ENCODE measurements at regions not wholly inside any gene's neighbourhood (a gene's known extent, or its start where the extent isn't known, plus 50 kb on each side); places are given as distances from the start of the nearest gene placed in this dataset.

DNA sequence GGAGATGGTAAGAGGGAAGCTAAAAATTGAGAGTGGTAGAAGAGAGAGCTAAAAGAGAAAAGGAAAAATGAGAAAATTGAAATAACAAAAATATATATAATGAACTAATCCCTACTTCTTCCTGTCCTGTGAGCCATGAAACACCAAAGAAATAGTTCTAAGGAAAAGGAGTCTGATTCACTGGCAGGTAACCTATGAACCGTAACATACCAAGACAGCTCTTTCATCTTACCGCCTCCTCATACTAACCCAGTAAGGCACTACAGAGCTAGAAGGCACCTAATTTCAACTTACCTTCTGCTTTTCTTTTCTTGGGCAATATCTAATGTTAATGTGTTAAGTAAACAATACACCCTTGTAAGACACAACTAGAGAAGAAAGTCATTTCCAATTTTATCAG lies 297.7 kb upstream of the DIAPH2 start:
- Histone ChIP-seq H3K27ac (ENCODE audit: low read depth, low read length) (no peak overlapping the region), H3K4me3 (ENCODE audit: low read depth, low read length) (no peak overlapping the region), H3K9me3 (ENCODE audit: control insufficient read depth, insufficient read depth, low read length) (no peaks in the 10 kb centered on the region), H3K36me3 (ENCODE audit: control insufficient read depth, insufficient read depth, low read length) (no peaks in the 10 kb centered on the region), H3K27me3 (ENCODE audit: control insufficient read depth, insufficient read depth, low read length) (no peaks in the 10 kb centered on the region), H3K4me1 (ENCODE audit: control insufficient read depth, insufficient read depth, low read length) (no peaks in the 10 kb centered on the region)
- whole genome bisulfite sequencing (ENCODE audit: insufficient coverage): 60% methylated on average over 1 of the region's 2 CpGs
- DNase-seq (ENCODE audit: low read depth in 4 of 6, low spot score in 6 of 6): no peak

DNA sequence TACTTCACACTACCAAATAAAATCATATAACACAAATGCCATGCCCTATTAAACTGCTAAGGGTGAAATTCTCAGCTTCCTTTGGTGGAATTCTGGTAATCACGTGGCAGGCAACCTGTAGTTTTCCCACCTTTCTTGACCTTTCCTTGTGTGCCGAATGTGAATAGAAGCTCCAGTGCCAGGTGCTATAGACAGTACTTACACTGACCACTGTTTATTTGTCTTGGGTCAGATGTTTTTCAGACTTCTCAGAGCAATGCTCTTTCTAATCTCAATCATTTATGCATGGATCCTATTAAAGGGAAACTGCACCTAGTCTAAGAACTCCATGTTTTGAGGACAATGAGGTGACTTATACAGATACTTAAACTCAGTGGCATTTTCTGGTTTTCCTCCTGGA lies 296.8 kb upstream of the DIAPH2 start:
- no peak for DNase-seq (ENCODE audit: low read depth in 4 of 6, low spot score in 6 of 6)
- 17% methylated on average over 1 of the region's 2 CpGs for WGBS (ENCODE audit: insufficient coverage)
- no peaks in the 10 kb centered on the region for H3K36me3 ChIP-seq (ENCODE audit: control insufficient read depth, insufficient read depth, low read length)
- H3K4me3 ChIP-seq (ENCODE audit: low read depth, low read length): no peak overlapping the region
- H3K9me3 ChIP-seq (ENCODE audit: control insufficient read depth, insufficient read depth, low read length): no peaks in the 10 kb centered on the region
- H3K27ac ChIP-seq (ENCODE audit: low read depth, low read length): no peak overlapping the region
- H3K4me1 ChIP-seq (ENCODE audit: control insufficient read depth, insufficient read depth, low read length): no peaks in the 10 kb centered on the region
- peaks cover 2% of the 10 kb centered on the region for H3K27me3 ChIP-seq (ENCODE audit: control insufficient read depth, insufficient read depth, low read length)

DNA sequence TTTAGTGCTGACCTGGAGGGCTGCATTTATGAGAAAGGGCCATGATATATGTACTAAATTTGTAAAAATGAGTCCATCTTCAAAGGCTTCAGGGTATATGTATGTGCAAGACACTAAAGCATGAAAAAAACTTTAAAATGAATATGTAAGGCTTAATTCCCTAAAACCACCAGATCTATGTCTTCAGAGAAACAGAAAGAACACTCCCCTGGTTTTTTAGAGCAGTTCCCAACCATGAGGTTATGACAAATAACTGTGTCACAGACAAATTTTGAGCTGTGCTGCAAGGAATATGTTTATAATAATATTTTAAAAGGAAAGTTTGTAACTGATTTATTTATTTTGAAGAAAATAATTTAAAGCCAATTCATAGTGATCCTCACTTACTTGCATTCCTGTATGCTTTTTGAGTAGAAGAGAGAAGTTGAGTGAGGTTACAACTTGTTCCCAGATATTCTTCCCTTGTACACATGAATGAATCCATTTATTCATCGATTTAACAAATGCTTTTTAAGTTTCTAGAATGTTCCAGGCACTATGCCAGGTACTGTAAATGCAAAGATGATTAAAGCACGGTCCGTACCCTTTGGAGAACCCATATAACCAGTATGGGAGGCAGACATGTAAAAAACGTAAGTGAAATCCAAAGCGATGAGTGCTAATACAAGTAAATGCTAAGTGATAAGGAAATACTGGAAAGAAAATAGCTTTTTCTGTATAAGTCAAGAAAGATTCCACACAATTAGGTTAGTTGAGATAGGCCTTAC lies 295.2 kb upstream of the DIAPH2 start:
- no peaks in the 10 kb centered on the region for H3K9me3 ChIP-seq (ENCODE audit: control insufficient read depth, insufficient read depth, low read length)
- H3K27me3 ChIP-seq (ENCODE audit: control insufficient read depth, insufficient read depth, low read length): peaks cover 2% of the 10 kb centered on the region
- no peaks in the 10 kb centered on the region for H3K36me3 ChIP-seq (ENCODE audit: control insufficient read depth, insufficient read depth, low read length)
- WGBS (ENCODE audit: insufficient coverage): no CpG with 5 or more reads among the region's 5 CpGs
- no peak for DNase-seq (ENCODE audit: low read depth in 4 of 6, low spot score in 6 of 6)
- no peak overlapping the region for H3K27ac ChIP-seq (ENCODE audit: low read depth, low read length)
- H3K4me3 ChIP-seq (ENCODE audit: low read depth, low read length): no peak overlapping the region
- H3K4me1 ChIP-seq (ENCODE audit: control insufficient read depth, insufficient read depth, low read length): no peaks in the 10 kb centered on the region

DNA sequence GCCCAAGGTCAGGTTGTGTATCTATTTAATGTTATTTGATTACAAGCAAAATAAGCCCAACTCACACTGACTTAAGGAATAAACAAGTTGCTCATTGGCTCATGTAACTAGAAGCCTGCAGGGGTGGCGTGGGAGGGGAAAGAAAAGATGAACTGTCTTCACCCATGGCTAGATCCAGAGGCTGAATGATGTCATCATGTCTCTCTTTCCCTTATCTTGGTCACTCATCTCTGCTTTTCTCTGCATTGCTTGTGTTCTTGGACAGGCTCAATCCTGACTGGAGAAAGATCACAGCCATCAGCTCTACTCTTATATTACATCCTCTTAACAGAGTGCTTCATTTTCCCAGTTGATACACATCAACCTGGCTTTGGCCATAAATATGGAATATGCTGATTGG lies 290.0 kb upstream of the DIAPH2 start:
- no peak for DNase-seq (ENCODE audit: low read depth in 4 of 6, low spot score in 6 of 6)
- H3K4me3 ChIP-seq (ENCODE audit: low read depth, low read length): no peak overlapping the region
- H3K27ac ChIP-seq (ENCODE audit: low read depth, low read length): no peak overlapping the region
- H3K9me3 ChIP-seq (ENCODE audit: control insufficient read depth, insufficient read depth, low read length): no peaks in the 10 kb centered on the region
- no CpG with 5 or more reads among the region's 1 CpG for WGBS (ENCODE audit: insufficient coverage)
- no peaks in the 10 kb centered on the region for H3K36me3 ChIP-seq (ENCODE audit: control insufficient read depth, insufficient read depth, low read length)
- H3K4me1 ChIP-seq (ENCODE audit: control insufficient read depth, insufficient read depth, low read length): no peaks in the 10 kb centered on the region
- peaks cover 2% of the 10 kb centered on the region for H3K27me3 ChIP-seq (ENCODE audit: control insufficient read depth, insufficient read depth, low read length)

DNA sequence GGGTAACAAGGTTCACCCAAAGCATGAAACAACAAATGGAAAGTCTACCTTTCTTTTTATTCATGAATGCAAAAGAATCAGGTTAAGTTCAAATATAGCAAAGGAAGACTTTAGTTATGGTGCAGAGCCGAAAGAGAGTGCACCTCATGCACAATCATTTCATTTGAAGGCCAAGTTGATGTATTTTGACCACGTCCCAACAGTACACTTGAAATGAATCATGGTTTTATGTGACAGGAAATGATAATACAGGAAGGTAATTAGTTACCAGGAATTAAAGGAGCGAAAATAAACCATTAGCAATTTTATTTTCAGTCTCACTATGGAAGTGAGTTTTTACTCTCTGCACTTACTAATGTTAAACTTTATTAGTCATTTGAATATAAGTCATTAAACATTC lies 281.2 kb upstream of the DIAPH2 start:
- Histone ChIP-seq H3K4me3 (ENCODE audit: low read depth, low read length) (no peak overlapping the region), H3K27ac (ENCODE audit: low read depth, low read length) (no peak overlapping the region), H3K4me1 (ENCODE audit: control insufficient read depth, insufficient read depth, low read length) (no peaks in the 10 kb centered on the region), H3K9me3 (ENCODE audit: control insufficient read depth, insufficient read depth, low read length) (no peaks in the 10 kb centered on the region), H3K36me3 (ENCODE audit: control insufficient read depth, insufficient read depth, low read length) (no peaks in the 10 kb centered on the region), H3K27me3 (ENCODE audit: control insufficient read depth, insufficient read depth, low read length) (no peaks in the 10 kb centered on the region)
- WGBS (ENCODE audit: insufficient coverage): no CpG with 5 or more reads among the region's 3 CpGs
- DNase-seq (ENCODE audit: low read depth in 4 of 6, low spot score in 6 of 6): no peak

DNA sequence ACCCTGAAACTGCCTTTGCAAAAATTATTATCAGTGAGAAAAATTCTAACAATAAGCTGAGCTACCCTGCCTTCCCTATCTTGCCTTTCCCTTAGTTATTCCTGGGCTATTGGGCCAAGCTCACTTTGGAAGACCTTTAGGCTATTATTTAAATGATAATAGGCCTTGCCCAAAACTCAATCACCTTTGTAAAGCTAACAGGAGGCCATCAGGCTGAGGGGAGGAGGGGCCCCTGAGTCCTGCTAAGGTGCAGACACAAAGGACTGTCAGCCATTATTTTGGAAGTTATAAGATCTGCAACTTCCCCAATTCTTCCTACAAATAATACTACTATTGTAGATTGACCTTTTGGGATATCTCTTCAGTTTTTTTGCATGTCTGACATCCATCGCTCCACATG lies 278.8 kb upstream of the DIAPH2 start:
- H3K27me3 ChIP-seq (ENCODE audit: control insufficient read depth, insufficient read depth, low read length): peaks cover 2% of the 10 kb centered on the region
- no peaks in the 10 kb centered on the region for H3K4me1 ChIP-seq (ENCODE audit: control insufficient read depth, insufficient read depth, low read length)
- no peak for DNase-seq (ENCODE audit: low read depth in 4 of 6, low spot score in 6 of 6)
- peaks cover 1% of the 10 kb centered on the region for H3K9me3 ChIP-seq (ENCODE audit: control insufficient read depth, insufficient read depth, low read length)
- H3K4me3 ChIP-seq (ENCODE audit: low read depth, low read length): no peak overlapping the region
- H3K27ac ChIP-seq (ENCODE audit: low read depth, low read length): no peak overlapping the region
- H3K36me3 ChIP-seq (ENCODE audit: control insufficient read depth, insufficient read depth, low read length): no peaks in the 10 kb centered on the region
- WGBS (ENCODE audit: insufficient coverage): 83% methylated on average over 1 of the region's 1 CpG

DNA sequence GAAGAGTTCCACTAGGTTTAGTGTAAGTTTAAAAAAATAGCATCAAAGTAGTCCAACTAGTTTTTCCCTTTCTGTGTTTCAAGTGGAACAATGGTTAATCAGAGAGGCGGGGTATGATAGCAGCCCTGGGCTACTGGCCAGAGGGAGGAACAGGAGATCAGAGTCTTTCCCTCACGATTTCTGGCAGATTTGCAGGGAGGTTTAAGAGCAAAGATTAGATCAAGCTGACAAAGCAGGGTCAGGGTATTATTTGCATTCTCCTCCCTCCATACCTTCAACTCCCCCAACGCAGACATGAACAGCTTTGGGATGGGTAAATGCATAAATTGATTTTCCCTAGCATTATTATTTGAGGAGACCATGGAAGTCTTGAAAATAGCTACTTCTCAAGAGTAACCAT lies 277.6 kb upstream of the DIAPH2 start:
- Histone ChIP-seq H3K36me3 (ENCODE audit: control insufficient read depth, insufficient read depth, low read length) (no peaks in the 10 kb centered on the region), H3K9me3 (ENCODE audit: control insufficient read depth, insufficient read depth, low read length) (peaks cover 1% of the 10 kb centered on the region), H3K27me3 (ENCODE audit: control insufficient read depth, insufficient read depth, low read length) (peaks cover 2% of the 10 kb centered on the region), H3K4me1 (ENCODE audit: control insufficient read depth, insufficient read depth, low read length) (no peaks in the 10 kb centered on the region), H3K27ac (ENCODE audit: low read depth, low read length) (no peak overlapping the region), H3K4me3 (ENCODE audit: low read depth, low read length) (no peak overlapping the region)
- DNase-seq (ENCODE audit: low read depth in 4 of 6, low spot score in 6 of 6): peak in 1 of 6 donors; percentile 28
- WGBS (ENCODE audit: insufficient coverage): no CpG with 5 or more reads among the region's 3 CpGs

DNA sequence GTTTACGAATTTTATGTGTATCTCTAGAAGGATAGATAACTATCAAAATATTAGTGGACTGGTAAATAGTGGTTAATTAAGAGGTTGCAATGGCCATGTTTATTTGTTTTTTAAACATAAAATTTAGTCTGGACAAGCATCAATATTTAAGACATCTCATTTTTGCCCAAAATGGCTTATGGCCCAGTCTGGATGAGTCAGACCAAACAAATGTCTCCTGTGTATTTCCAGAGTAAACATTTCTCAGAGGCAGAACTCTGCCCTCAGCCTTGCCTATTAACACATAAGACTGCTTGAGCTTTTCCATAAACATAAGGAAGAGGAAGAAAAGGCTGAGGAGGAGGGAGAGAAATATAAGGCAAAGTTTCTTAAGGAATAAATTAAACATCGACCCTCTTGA lies 277.1 kb upstream of the DIAPH2 start:
- peak in 1 of 6 donors; percentile 16 for DNase-seq (ENCODE audit: low read depth in 4 of 6, low spot score in 6 of 6)
- Histone ChIP-seq H3K27ac (ENCODE audit: low read depth, low read length) (no peak overlapping the region), H3K27me3 (ENCODE audit: control insufficient read depth, insufficient read depth, low read length) (peaks cover 2% of the 10 kb centered on the region), H3K9me3 (ENCODE audit: control insufficient read depth, insufficient read depth, low read length) (peaks cover 1% of the 10 kb centered on the region), H3K36me3 (ENCODE audit: control insufficient read depth, insufficient read depth, low read length) (no peaks in the 10 kb centered on the region), H3K4me3 (ENCODE audit: low read depth, low read length) (no peak overlapping the region), H3K4me1 (ENCODE audit: control insufficient read depth, insufficient read depth, low read length) (no peaks in the 10 kb centered on the region)
- WGBS (ENCODE audit: insufficient coverage): no CpG with 5 or more reads among the region's 2 CpGs

DNA sequence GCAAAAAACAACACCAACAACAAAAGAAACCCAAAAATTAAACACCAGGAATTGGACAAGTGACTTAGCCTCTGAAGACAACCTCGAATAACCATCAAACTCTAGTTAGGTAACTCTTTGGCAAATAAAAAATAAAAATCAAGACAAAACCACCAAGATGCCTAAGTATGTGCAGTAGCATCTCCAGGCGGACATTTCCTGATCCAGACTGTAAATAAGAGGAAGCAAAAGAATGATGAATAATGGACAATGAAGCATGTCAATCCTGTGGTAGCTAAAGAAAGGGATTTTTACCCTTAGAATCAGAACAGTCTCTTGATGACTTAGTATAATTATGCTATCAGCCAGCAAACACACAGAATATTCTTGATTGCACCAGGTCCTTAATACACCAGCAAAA lies 276.7 kb upstream of the DIAPH2 start:
- no peak overlapping the region for H3K27ac ChIP-seq (ENCODE audit: low read depth, low read length)
- no peak overlapping the region for H3K4me3 ChIP-seq (ENCODE audit: low read depth, low read length)
- H3K36me3 ChIP-seq (ENCODE audit: control insufficient read depth, insufficient read depth, low read length): no peaks in the 10 kb centered on the region
- H3K4me1 ChIP-seq (ENCODE audit: control insufficient read depth, insufficient read depth, low read length): no peaks in the 10 kb centered on the region
- DNase-seq (ENCODE audit: low read depth in 4 of 6, low spot score in 6 of 6): no peak
- no CpG with 5 or more reads among the region's 2 CpGs for WGBS (ENCODE audit: insufficient coverage)
- H3K9me3 ChIP-seq (ENCODE audit: control insufficient read depth, insufficient read depth, low read length): peaks cover 1% of the 10 kb centered on the region
- H3K27me3 ChIP-seq (ENCODE audit: control insufficient read depth, insufficient read depth, low read length): peaks cover 2% of the 10 kb centered on the region

DNA sequence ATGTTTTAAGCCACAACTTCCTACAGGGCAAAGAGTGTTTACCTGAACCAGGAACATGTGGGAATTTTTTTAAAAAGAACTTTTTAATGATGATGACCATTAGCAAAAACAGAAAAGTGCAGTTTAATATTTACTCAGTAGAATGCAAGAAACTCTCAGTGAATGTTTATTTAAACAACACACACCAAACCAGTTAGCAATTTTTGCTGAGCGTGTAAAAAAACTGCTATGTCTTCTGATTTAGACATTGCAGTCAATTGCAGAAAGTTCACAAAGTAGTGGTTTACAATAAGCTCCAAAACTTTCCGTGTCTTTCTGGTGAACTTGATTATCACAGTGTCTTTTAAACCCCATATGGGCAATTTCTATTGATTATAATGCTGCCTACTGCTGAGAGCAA lies 273.7 kb upstream of the DIAPH2 start:
- H3K4me3 ChIP-seq (ENCODE audit: low read depth, low read length): no peak overlapping the region
- no peaks in the 10 kb centered on the region for H3K4me1 ChIP-seq (ENCODE audit: control insufficient read depth, insufficient read depth, low read length)
- H3K27ac ChIP-seq (ENCODE audit: low read depth, low read length): no peak overlapping the region
- 60% methylated on average over 1 of the region's 2 CpGs for WGBS (ENCODE audit: insufficient coverage)
- no peaks in the 10 kb centered on the region for H3K36me3 ChIP-seq (ENCODE audit: control insufficient read depth, insufficient read depth, low read length)
- peak in 1 of 6 donors; percentile 1 for DNase-seq (ENCODE audit: low read depth in 4 of 6, low spot score in 6 of 6)
- H3K27me3 ChIP-seq (ENCODE audit: control insufficient read depth, insufficient read depth, low read length): peaks cover 2% of the 10 kb centered on the region
- H3K9me3 ChIP-seq (ENCODE audit: control insufficient read depth, insufficient read depth, low read length): peaks cover 1% of the 10 kb centered on the region

Measured in spinal cord (tissue), 9 donors.